ENCODE measurements at regions not wholly inside any gene's neighbourhood (a gene's known extent, or its start where the extent isn't known, plus 50 kb on each side); places are given as distances from the start of the nearest gene placed in this dataset.

DNA sequence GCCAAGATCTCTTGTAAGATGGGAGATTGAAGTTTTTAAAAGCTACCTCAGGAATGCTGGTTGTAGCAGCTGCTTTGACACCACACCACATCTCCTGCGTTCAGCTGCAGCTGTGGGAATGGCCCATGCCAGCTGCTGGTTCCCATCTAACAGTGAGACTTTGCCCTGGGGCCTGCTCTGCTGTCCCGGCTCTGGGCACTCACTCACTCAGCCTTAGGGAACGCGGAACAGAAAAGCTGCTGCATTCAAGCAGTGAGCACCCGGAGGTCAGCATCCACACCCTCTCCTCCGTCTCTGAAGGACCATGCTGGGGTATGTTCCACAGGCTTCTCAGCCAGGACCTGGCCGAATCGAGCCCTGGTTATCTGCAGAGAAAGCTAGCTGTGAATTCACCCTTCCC, 197.1 kb upstream of the CXCL12 start:
- Histone ChIP-seq H3K27me3 (no peaks in the 10 kb centered on the region), H3K4me3 (no peak overlapping the region), H3K27ac (no peak overlapping the region), H3K9me2 (replicated peaks; ENCODE audit: insufficient read depth) (no peaks in the 10 kb centered on the region), H3K36me3 (replicated peaks; ENCODE audit: insufficient read depth, low read depth) (no peaks in the 10 kb centered on the region), H4K20me1 (ENCODE audit: insufficient read depth, poor library complexity, severe bottlenecking) (no peaks in the 10 kb centered on the region), H2AFZ (no peak overlapping the region), H3K79me2 (no peaks in the 10 kb centered on the region), H3K4me1 (ENCODE audit: insufficient read depth) (no peaks in the 10 kb centered on the region), H3K9me3 (ENCODE audit: low read depth) (no peaks in the 10 kb centered on the region), H3K4me2 (no peak overlapping the region)
- WGBS (ENCODE audit: low lambda C conversion rate, missing lambda C conversion rate), result 87% methylated on average over 8 of the region's 8 CpGs
- TF ChIP-seq, protein P1, sequence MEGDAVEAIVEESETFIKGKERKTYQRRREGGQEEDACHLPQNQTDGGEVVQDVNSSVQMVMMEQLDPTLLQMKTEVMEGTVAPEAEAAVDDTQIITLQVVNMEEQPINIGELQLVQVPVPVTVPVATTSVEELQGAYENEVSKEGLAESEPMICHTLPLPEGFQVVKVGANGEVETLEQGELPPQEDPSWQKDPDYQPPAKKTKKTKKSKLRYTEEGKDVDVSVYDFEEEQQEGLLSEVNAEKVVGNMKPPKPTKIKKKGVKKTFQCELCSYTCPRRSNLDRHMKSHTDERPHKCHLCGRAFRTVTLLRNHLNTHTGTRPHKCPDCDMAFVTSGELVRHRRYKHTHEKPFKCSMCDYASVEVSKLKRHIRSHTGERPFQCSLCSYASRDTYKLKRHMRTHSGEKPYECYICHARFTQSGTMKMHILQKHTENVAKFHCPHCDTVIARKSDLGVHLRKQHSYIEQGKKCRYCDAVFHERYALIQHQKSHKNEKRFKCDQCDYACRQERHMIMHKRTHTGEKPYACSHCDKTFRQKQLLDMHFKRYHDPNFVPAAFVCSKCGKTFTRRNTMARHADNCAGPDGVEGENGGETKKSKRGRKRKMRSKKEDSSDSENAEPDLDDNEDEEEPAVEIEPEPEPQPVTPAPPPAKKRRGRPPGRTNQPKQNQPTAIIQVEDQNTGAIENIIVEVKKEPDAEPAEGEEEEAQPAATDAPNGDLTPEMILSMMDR (IDR thresholded peaks at IDR 0.05; ENCODE audit: poor library complexity), result no peak
- no peak for TF ChIP-seq EZH2phosphoT487 (IDR thresholded peaks at IDR 0.05; ENCODE audit: low read depth, severe bottlenecking, unreplicated experiment)
- no peak for TF ChIP-seq EZH2 (IDR thresholded peaks at IDR 0.05; ENCODE audit: borderline replicate concordance)
- no peak for DNase-seq (ENCODE audit: low spot score)

DNA sequence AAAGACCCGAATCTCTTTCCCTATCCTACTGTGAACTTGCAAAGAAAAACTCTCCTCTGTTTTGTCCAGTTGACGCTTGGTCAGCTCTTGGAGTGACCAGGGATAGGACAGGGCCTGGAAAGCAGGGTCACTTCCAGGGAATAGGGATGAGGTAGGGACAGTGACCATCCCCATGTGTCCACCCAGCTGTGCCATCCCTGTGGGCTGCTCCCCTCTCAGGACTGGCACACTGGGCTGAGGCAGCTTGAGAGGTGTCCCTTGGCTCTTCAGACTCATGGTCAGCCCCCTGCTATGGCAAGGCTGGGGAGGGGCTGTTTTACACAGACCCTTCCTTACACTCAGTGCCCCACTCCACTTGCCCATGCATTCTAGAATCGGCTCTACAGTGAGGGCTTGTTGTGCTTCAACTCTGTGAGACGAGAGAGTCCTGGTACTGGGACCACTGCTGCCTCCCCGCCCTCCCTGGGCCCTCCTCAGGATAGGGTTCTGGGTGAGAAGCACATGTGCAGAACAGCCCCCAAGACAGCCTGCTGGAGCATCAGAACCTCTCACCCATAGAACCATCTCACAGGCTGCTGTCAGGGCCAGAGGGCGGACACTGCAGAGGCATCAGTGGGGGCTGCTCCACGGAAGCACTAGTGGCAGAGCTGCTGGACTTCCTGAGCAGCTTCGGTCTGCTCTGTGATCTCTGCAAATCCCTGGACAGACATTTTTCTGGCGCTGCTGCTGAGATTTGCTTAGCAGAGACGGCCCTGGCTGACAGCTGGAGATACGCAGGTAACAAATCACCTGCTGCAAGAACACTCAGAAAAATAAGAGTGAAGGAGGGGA, 202.8 kb upstream of the CXCL12 start:
- Histone ChIP-seq H3K79me2 (no peaks in the 10 kb centered on the region), H2AFZ (no peak overlapping the region), H4K20me1 (ENCODE audit: insufficient read depth, poor library complexity, severe bottlenecking) (no peaks in the 10 kb centered on the region), H3K4me3 (no peak overlapping the region), H3K27me3 (no peaks in the 10 kb centered on the region), H3K9me2 (replicated peaks; ENCODE audit: insufficient read depth) (no peaks in the 10 kb centered on the region), H3K9me3 (ENCODE audit: low read depth) (no peaks in the 10 kb centered on the region), H3K4me2 (no peak overlapping the region), H3K27ac (no peak overlapping the region), H3K4me1 (ENCODE audit: insufficient read depth) (no peaks in the 10 kb centered on the region), H3K36me3 (replicated peaks; ENCODE audit: insufficient read depth, low read depth) (no peaks in the 10 kb centered on the region)
- WGBS (ENCODE audit: low lambda C conversion rate, missing lambda C conversion rate), result 81% methylated on average over 11 of the region's 11 CpGs
- DNase-seq (ENCODE audit: low spot score), result no peak
- TF ChIP-seq EZH2phosphoT487 (IDR thresholded peaks at IDR 0.05; ENCODE audit: low read depth, severe bottlenecking, unreplicated experiment), result no peak
- TF ChIP-seq, protein P1 (IDR thresholded peaks at IDR 0.05; ENCODE audit: poor library complexity), result no peak
- no peak for TF ChIP-seq EZH2 (IDR thresholded peaks at IDR 0.05; ENCODE audit: borderline replicate concordance)

DNA sequence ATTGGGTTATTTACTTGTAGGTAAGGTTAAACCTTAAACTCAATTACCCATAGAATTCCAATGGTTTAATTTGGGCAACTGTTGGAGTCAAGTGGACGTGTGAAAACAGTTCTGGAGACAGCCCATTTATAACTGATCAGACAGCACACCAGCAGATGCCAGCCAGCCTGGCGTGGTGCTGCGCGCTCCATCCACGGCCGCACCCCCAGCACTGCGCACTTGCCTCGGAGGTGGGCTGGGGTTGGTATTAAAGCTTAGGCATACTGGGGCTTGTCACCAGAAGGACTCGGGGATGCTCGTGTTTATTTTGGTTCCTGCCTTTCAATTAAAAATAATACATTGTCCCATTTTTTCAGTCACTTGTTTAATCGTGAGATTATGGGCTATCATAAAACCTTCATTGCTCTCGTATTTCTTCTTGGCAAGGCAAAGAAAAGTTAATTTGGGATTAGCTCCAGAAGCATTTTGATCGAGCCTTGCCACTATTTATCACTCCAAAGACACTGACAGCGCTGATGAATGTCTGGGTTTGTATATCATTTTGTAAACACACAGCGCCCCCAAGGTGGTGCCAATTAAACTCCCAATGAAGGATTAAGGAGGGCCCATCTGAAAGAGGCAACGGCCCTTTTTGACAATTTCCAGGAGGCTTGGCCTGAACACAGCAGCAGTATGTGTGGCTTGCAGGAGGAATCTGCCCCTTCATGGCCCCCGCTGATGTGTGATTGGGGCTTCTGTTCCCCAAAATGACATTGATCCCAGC, 204.5 kb upstream of the CXCL12 start:
- Histone ChIP-seq H3K36me3 (replicated peaks; ENCODE audit: insufficient read depth, low read depth) (no peaks in the 10 kb centered on the region), H3K4me2 (no peak overlapping the region), H3K4me1 (ENCODE audit: insufficient read depth) (no peaks in the 10 kb centered on the region), H3K27ac (no peak overlapping the region), H3K4me3 (no peak overlapping the region), H3K9me3 (ENCODE audit: low read depth) (no peaks in the 10 kb centered on the region), H3K27me3 (no peaks in the 10 kb centered on the region), H3K9me2 (replicated peaks; ENCODE audit: insufficient read depth) (no peaks in the 10 kb centered on the region), H4K20me1 (ENCODE audit: insufficient read depth, poor library complexity, severe bottlenecking) (no peaks in the 10 kb centered on the region), H3K79me2 (no peaks in the 10 kb centered on the region), H2AFZ (no peak overlapping the region)
- TF ChIP-seq EZH2phosphoT487 (IDR thresholded peaks at IDR 0.05; ENCODE audit: low read depth, severe bottlenecking, unreplicated experiment), result no peak
- DNase-seq (ENCODE audit: low spot score), result no peak
- WGBS (ENCODE audit: low lambda C conversion rate, missing lambda C conversion rate), result 71% methylated on average over 17 of the region's 17 CpGs

DNA sequence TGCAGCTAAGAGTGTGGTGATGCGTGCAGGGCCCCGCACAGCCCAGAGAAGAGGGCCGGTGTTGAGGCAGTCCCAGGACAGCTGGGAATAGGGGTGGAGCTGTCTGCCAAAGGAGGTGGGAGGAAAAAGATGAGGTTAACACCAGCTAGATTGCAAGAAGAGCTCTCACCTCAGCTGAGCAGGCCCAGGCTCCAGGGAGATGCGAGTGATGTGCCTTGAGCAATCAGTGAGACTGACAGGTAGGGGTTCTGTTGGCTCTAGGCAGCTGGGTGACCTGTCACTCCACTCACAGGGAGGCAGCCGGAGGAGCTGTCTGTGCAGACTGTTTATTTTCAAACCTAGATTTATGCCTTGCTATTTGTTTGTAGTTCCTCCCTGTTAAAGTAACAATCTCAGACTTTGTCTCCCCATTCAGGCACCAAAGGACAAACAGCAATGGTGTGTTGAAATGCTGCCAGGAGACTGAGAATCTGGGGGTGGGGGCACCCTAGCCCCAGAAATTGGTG, 205.1 kb upstream of the CXCL12 start:
- DNase-seq (ENCODE audit: low spot score), result no peak
- Histone ChIP-seq H3K27me3 (no peaks in the 10 kb centered on the region), H3K4me3 (no peak overlapping the region), H3K36me3 (replicated peaks; ENCODE audit: insufficient read depth, low read depth) (no peaks in the 10 kb centered on the region), H4K20me1 (ENCODE audit: insufficient read depth, poor library complexity, severe bottlenecking) (no peaks in the 10 kb centered on the region), H3K27ac (no peak overlapping the region), H3K9me3 (ENCODE audit: low read depth) (no peaks in the 10 kb centered on the region), H3K79me2 (no peaks in the 10 kb centered on the region), H2AFZ (no peak overlapping the region), H3K9me2 (replicated peaks; ENCODE audit: insufficient read depth) (no peaks in the 10 kb centered on the region), H3K4me1 (ENCODE audit: insufficient read depth) (no peaks in the 10 kb centered on the region), H3K4me2 (no peak overlapping the region)
- no peak for TF ChIP-seq EZH2 (IDR thresholded peaks at IDR 0.05; ENCODE audit: borderline replicate concordance)
- TF ChIP-seq EZH2phosphoT487 (IDR thresholded peaks at IDR 0.05; ENCODE audit: low read depth, severe bottlenecking, unreplicated experiment), result no peak
- TF ChIP-seq, protein P1 (IDR thresholded peaks at IDR 0.05; ENCODE audit: poor library complexity), result no peak
- 54% methylated on average over 5 of the region's 5 CpGs for WGBS (ENCODE audit: low lambda C conversion rate, missing lambda C conversion rate)

Measured in hepatocyte (in vitro differentiated cells).